ENCODE measurements at regions not wholly inside any gene's neighbourhood (a gene's known extent, or its start where the extent isn't known, plus 50 kb on each side); places are given as distances from the start of the nearest gene placed in this dataset.

DNA sequence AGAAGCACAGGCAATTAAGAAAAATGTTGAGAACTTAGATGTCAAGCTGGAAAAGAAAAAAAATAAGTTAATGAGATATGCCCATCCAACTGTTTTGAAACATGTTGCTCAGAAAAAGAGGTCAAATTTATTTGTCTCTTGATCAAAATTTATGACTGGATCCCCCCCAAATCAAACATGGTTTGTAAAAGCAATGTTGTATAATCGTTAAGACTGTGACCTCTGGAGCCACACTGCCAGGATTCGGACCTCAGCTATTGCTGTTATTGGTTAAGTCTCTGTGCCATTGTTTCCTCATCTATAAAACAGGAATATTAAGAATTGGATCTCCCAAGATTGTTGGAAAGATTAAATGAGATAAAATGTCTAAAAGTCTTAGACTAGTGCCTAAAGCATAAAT lies 51.9 kb upstream of the LRRK2 start:
- TF ChIP-seq POLR2A (IDR thresholded peaks at IDR 0.05; ENCODE audit: control extremely low read depth in 1 of 2, low read depth in 2 of 2, low read length in 2 of 2) (no peak), BRCA1 (IDR thresholded peaks at IDR 0.05; ENCODE audit: low read depth, low read length) (no peak), CTCF (IDR thresholded peaks at IDR 0.05; ENCODE audit: control extremely low read depth in 1 of 3, insufficient read depth in 1 of 3, low read depth in 1 of 3, low read length in 3 of 3) (no peak), MAFK (IDR thresholded peaks at IDR 0.05; ENCODE audit: low read depth, low read length) (no peak), HDAC6 (IDR thresholded peaks at IDR 0.05; ENCODE audit: low read depth, low read length) (no peak)
